ENCODE measurements at regions not wholly inside any gene's neighbourhood (a gene's known extent, or its start where the extent isn't known, plus 50 kb on each side); places are given as distances from the start of the nearest gene placed in this dataset.

- no peak for DNase-seq
Measured at GRCh38 chr21:17889171-17889570, 70.0 kb upstream of the C21orf91 start.

GRCh38 chr21:17869115-17869514 is 50.0 kb upstream of the C21orf91 start:
- DNase-seq: no peak
